Astrocyte of the cerebellum (primary cell): ENCODE measurements at regions not wholly inside any gene's neighbourhood (a gene's known extent, or its start where the extent isn't known, plus 50 kb on each side); places are given as distances from the start of the nearest gene placed in this dataset.

ENCODE experiments used
- DNase-seq: peaks from one replicate; pipeline ENCODE4 v3.0.0-alpha.2; 2011; ENCODE audit warnings: low read depth
- H3K4me3 ChIP-seq: 2 replicates; pipeline ENCODE4 v1.5.1; 2011; ENCODE audit warnings: mild to moderate bottlenecking, low read depth, low read length, moderate library complexity
- in situ Hi-C: cut with HindIII; loops from 2 replicates; pipeline ENCODE4 v1.10.0; 2017; ENCODE audit warnings: low sequenced_read_pairs
- TF ChIP-seq, protein P1 (sequence below): IDR thresholded peaks from 2 replicates; pipeline ENCODE4 v1.5.1; 2012; ENCODE audit warnings: low read length, low read depth, moderate library complexity, mild to moderate bottlenecking; ENCODE audit errors: missing control alignments

DNA sequence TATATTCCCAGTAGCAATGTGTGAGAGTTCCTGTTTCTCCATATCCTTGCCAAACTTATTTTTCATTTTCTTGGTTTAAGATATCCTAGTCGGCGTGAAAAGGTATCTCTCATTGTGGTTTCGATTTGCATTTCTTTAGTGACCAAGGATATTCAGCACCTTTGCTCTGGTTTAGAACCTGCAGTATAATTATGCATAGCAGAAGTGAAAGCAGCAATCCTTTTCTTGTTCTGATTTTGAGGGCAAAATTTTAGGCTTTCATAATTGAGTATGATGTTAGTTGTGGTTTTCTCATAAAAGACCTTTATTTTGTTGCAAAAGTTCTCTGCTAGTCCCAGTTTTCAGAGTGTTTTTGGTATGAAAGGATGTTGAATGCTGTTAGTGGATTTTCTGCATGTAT lies 491.0 kb downstream of the FGF9 start:
- no peak for DNase-seq
- no peak overlapping the region for H3K4me3 ChIP-seq
- TF ChIP-seq, protein P1, sequence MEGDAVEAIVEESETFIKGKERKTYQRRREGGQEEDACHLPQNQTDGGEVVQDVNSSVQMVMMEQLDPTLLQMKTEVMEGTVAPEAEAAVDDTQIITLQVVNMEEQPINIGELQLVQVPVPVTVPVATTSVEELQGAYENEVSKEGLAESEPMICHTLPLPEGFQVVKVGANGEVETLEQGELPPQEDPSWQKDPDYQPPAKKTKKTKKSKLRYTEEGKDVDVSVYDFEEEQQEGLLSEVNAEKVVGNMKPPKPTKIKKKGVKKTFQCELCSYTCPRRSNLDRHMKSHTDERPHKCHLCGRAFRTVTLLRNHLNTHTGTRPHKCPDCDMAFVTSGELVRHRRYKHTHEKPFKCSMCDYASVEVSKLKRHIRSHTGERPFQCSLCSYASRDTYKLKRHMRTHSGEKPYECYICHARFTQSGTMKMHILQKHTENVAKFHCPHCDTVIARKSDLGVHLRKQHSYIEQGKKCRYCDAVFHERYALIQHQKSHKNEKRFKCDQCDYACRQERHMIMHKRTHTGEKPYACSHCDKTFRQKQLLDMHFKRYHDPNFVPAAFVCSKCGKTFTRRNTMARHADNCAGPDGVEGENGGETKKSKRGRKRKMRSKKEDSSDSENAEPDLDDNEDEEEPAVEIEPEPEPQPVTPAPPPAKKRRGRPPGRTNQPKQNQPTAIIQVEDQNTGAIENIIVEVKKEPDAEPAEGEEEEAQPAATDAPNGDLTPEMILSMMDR = no peak
- in situ Hi-C loops = no loop called here

DNA sequence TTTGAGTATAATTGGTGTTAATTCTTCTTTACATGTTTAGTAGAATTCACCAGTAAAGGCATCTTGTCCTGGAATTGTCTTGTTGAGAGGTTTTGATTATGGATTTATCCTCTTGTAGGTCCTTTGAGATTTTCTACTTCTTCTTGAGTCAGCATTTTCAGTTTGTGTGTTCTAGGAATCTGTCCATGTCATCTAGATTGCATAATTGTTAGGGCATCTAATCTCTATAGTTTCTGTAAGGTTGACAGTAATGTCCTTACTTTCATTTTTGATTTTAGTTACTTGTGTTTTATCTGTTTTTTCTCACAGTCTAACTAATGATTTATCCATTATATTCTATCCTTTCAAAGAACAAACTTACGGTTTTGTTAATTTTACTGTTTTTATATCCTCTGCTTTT lies 492.0 kb downstream of the FGF9 start:
- no peak for DNase-seq
- TF ChIP-seq, protein P1 = no peak
- H3K4me3 ChIP-seq = no peak overlapping the region
- in situ Hi-C loops = no loop called here

DNA sequence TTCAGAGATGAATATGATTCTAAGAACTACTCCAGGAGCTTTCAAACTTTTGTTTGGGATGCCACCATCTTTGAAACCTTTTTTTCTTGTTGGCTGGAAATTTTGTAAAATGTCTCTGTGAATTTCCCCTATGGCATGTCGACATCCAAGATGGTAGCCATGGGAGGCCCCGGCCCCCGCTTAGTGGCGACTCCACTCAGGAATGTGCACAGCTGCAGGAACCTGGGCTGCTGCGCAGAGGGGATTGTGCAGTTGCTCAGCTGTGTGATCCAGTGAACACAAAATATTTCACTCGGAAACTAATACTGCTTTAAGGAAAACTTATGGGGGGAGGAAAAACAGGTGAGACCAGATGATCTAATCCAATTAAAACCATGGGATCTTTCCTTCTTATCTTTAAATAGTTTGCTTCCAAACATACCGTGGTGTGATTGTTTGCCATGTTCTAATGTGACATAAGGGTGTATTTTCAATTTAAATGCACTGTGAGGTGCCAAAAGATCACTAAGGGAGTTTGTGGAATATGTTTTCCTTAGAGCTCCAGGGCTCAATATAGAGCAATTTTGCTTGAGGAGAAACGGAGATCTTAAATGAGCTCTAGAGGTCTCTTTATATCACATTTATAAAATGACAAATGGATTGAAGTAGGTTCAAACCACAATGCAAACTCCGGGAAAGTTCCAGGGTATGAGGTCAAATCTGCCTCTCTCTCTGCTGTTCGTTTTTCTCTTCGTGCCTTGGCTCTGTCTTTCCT lies 497.7 kb downstream of the FGF9 start:
- DNase-seq = no peak
- in situ Hi-C loops = no loop called here
- TF ChIP-seq, protein P1 = no peak
- no peak overlapping the region for H3K4me3 ChIP-seq

DNA sequence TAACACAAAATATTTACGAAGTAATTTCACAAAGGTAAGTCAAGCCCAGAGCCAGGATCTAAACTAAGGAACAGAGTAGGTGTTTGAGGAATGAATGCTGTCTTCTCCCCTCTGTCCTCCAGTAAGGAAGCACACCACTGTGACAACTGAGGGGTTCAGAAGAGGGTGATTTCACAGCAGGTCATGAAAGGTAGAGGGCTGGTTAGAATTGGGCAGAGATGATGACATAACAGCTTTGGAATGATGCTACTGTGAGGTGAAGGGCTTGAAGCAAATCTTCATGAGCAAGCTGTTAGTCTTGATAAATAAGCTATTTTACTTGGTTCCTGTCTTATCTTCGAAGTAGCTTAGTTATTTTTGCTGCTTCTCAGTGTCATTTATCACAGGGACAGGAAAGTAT lies 498.6 kb downstream of the FGF9 start:
- no peak overlapping the region for H3K4me3 ChIP-seq
- DNase-seq = no peak
- TF ChIP-seq, protein P1 = no peak
- in situ Hi-C loops = no loop called here

DNA sequence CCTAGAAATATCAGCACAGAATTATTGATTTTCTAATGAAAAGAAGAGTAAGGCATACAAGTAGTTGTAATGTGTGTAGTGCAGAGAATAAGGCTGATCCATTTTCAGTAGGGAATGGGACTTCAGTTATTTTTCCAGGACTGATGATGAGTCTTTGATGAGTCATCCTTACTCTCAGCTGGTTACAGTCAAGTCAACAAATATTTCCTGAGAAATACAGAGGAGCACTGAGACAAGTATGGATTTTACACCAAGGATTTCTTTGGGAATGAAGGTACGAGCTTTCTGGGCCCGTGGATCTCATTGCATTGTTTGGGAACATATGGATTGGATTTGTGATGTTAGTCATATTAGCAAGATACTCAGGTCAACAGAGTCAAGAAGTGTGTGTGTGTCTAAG lies 502.7 kb downstream of the FGF9 start:
- H3K4me3 ChIP-seq = no peak overlapping the region
- DNase-seq = peak; percentile 1
- TF ChIP-seq, protein P1 = no peak
- in situ Hi-C loops = no loop called here

DNA sequence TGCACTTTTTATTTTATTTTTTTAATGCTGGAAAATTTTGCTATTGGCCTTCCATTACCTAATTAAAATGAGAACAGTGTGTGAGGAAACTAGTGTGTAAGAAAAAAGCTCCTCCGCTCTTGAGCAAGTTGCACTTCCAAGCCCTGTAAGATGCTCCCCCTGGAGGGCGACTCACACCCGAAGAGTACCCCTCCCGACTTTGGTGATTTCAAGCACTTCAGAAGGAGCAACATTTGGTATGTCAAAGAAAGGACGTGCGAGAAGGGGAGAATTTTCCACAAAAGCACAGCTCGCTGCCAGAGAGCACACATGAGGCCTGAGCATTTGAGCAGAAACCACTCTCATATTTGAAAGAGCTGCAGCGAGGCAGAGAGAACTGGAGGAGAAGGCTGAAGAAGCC lies 504.4 kb downstream of the FGF9 start:
- no peak overlapping the region for H3K4me3 ChIP-seq
- TF ChIP-seq, protein P1 = no peak
- in situ Hi-C loops = no loop called here
- no peak for DNase-seq

DNA sequence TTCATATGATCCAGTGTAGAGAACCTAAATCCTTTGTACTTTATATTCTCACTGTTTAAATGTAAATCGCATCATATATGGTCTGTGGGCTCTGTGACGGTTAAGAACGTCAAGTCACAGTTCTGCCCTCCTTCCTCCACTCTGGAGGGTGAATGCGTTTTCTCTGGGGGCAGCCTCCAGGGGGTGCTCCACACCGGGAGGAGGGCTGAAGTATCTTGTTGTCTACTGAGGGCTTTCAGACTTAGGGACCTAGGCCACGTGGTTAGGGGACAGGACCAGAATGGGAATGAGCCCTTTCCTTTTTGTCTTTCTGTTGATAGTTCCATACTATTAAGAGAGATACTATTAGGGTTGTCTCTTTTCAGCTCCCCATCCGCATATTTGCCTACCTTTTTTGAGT lies 504.9 kb downstream of the FGF9 start:
- in situ Hi-C loops = no loop called here
- TF ChIP-seq, protein P1 = no peak
- no peak for DNase-seq
- no peak overlapping the region for H3K4me3 ChIP-seq
